ENCODE measurements at regions not wholly inside any gene's neighbourhood (a gene's known extent, or its start where the extent isn't known, plus 50 kb on each side); places are given as distances from the start of the nearest gene placed in this dataset.

DNA sequence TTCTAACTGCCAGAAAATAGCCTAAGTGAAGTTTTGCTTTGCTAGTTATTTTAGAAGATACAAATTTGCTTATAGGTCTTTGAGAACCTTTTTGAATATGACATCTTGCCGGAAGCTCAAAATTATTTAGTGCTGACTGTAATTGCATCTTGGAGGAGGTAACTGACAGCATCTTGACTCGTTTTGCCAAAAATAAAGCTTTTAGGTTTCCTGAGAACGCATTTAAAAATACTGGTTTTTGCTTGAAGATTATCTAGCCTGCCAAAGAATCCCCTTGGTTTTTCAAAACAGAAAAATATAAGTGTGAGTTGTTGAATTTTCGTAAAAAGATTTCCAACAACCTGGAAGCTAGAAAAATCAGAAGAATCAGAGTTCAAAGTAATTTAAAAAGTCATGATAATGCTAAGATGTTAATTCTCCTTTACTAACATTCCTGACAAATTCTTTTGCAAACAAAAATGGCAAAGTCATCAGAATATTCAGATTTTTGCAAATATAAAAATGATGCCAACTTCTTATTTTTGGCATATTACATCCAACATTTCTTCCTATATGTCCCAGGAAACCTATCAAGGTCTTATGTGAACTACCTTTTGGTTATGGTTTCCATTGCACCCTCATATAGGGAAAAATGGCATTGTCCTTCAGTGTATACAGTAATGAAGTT is 178.0 kb upstream of the SLC8A1 start:
- Histone ChIP-seq H3K79me1 (ENCODE audit: low read depth, low read length) (no peaks in the 10 kb centered on the region), H3K4me2 (ENCODE audit: insufficient read depth, low read length, poor library complexity, severe bottlenecking) (no peak overlapping the region), H4K8ac (ENCODE audit: low read depth, low read length) (no peak overlapping the region), H2BK120ac (ENCODE audit: low read depth, low read length) (no peak overlapping the region), H3K4me1 (ENCODE audit: control insufficient read depth in 2 of 2, insufficient read depth in 1 of 2, low read depth in 1 of 2, low read length in 2 of 2) (no peaks in the 10 kb centered on the region), H3K4me3 (ENCODE audit: low read length in 2 of 2) (no peak overlapping the region), H3K23ac (ENCODE audit: low read depth, low read length, poor library complexity) (no peak overlapping the region), H2BK15ac (ENCODE audit: low read length) (no peak overlapping the region), H2BK5ac (ENCODE audit: low read length) (no peak overlapping the region), H2AK5ac (ENCODE audit: low read depth, low read length) (no peak overlapping the region), H4K91ac (ENCODE audit: low read depth, low read length, poor library complexity) (no peak overlapping the region), H3K9me3 (replicated peaks in 1 of 2; ENCODE audit: control insufficient read depth in 2 of 2, insufficient read depth in 1 of 2, low read depth in 1 of 2, low read length in 2 of 2) (no peaks in the 10 kb centered on the region), H3K36me3 (replicated peaks in 1 of 2; ENCODE audit: control insufficient read depth in 2 of 2, insufficient read depth in 2 of 2, low read length in 2 of 2) (no peaks in the 10 kb centered on the region), H2BK12ac (ENCODE audit: low read length) (no peak overlapping the region), H3K18ac (ENCODE audit: low read length) (no peak overlapping the region), H3K4ac (ENCODE audit: low read length) (no peak overlapping the region), H3K27me3 (ENCODE audit: control insufficient read depth in 3 of 3, insufficient read depth in 3 of 3, low read depth in 1 of 3, low read length in 3 of 3) (no peaks in the 10 kb centered on the region), H3K14ac (ENCODE audit: low read length) (no peak overlapping the region), H3K9ac (ENCODE audit: low read depth, low read length, poor library complexity) (no peak overlapping the region), H2AFZ (ENCODE audit: low read length) (no peak overlapping the region), H3K27ac (replicated peaks; ENCODE audit: low read length) (no peak overlapping the region)
- no CpG with 5 or more reads among the region's 4 CpGs for whole genome bisulfite sequencing, 2 donors (ENCODE audit: extremely low coverage in 2 of 2, insufficient read length in 2 of 2, insufficient replicate concordance in 1 of 2)
- DNase-seq (ENCODE audit: low spot score): no peak

DNA sequence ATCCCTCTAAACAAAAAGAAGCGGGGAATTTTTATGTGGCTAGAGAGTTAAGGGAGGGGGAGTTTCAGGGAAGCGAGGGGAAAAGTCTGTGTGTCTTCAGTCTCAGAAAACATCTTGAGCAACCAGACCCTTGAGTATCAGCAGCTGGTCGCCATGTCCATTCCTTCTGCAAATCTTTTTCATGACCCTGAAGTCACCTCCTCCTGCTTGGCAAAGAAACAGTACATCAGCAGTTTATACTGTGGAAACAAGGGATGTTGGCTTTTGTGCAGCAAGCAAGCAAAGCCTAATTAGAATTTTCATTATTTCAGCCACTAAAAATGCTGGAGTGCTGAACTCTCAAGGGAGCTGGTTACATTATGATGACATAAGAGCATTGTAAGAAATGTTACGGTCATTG is 187.4 kb upstream of the SLC8A1 start:
- H2AK5ac ChIP-seq (ENCODE audit: low read depth, low read length): no peak overlapping the region
- no peak overlapping the region for H4K91ac ChIP-seq (ENCODE audit: low read depth, low read length, poor library complexity)
- peaks cover 0 to 4% of the 10 kb centered on the region in 2 donors for H3K4me1 ChIP-seq (ENCODE audit: control insufficient read depth in 2 of 2, insufficient read depth in 1 of 2, low read depth in 1 of 2, low read length in 2 of 2)
- H4K8ac ChIP-seq (ENCODE audit: low read depth, low read length): no peak overlapping the region
- no peaks in the 10 kb centered on the region for H3K9me3 ChIP-seq (replicated peaks in 1 of 2; ENCODE audit: control insufficient read depth in 2 of 2, insufficient read depth in 1 of 2, low read depth in 1 of 2, low read length in 2 of 2)
- H3K79me1 ChIP-seq (ENCODE audit: low read depth, low read length): no peaks in the 10 kb centered on the region
- H3K4ac ChIP-seq (ENCODE audit: low read length): no peak overlapping the region
- H2BK120ac ChIP-seq (ENCODE audit: low read depth, low read length): no peak overlapping the region
- no CpG with 5 or more reads among the region's 4 CpGs for WGBS, 2 donors (ENCODE audit: extremely low coverage in 2 of 2, insufficient read length in 2 of 2, insufficient replicate concordance in 1 of 2)
- H3K23ac ChIP-seq (ENCODE audit: low read depth, low read length, poor library complexity): no peak overlapping the region
- no peak overlapping the region for H3K14ac ChIP-seq (ENCODE audit: low read length)
- no peak for DNase-seq (ENCODE audit: low spot score)
- no peak overlapping the region for H3K27ac ChIP-seq (replicated peaks; ENCODE audit: low read length)
- no peak overlapping the region for H3K4me2 ChIP-seq (ENCODE audit: insufficient read depth, low read length, poor library complexity, severe bottlenecking)
- no peaks in the 10 kb centered on the region for H3K27me3 ChIP-seq (ENCODE audit: control insufficient read depth in 3 of 3, insufficient read depth in 3 of 3, low read depth in 1 of 3, low read length in 3 of 3)
- H3K4me3 ChIP-seq (ENCODE audit: low read length in 2 of 2): no peak overlapping the region
- no peak overlapping the region for H3K9ac ChIP-seq (ENCODE audit: low read depth, low read length, poor library complexity)
- H2BK5ac ChIP-seq (ENCODE audit: low read length): no peak overlapping the region
- H2BK12ac ChIP-seq (ENCODE audit: low read length): no peak overlapping the region
- H2AFZ ChIP-seq (ENCODE audit: low read length): peak overlapping the region; percentile 16
- H3K36me3 ChIP-seq (replicated peaks in 1 of 2; ENCODE audit: control insufficient read depth in 2 of 2, insufficient read depth in 2 of 2, low read length in 2 of 2): no peaks in the 10 kb centered on the region
- H3K18ac ChIP-seq (ENCODE audit: low read length): no peak overlapping the region
- no peak overlapping the region for H2BK15ac ChIP-seq (ENCODE audit: low read length)

- H2AK5ac ChIP-seq (ENCODE audit: low read depth, low read length): no peak overlapping the region
- WGBS, 2 donors (ENCODE audit: extremely low coverage in 2 of 2, insufficient read length in 2 of 2, insufficient replicate concordance in 1 of 2): no CpG with 5 or more reads among the region's 1 CpG
These were observed 190.3 kb upstream of the SLC8A1 start for GRCh38 chr2:40642237-40642636.

DNA sequence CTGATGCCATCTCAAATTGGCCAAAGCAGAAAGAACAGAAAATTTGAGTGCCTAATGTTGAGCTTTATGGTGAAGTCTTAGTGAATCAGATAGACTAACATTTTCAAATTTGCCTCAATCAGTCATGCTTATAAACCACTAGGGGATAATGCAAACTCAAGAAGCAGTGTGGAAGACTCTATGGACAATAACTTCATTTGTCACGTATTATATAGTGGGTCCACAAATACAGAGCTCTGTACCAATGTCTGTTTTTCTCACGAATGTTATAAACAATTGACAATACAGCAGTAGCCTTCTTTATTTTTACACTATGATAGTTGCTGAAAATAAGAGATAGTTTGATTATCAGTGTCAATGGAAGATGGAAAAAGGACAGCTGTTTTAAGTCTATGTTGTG is 190.8 kb upstream of the SLC8A1 start:
- Histone ChIP-seq H2BK5ac (ENCODE audit: low read length) (no peak overlapping the region), H4K91ac (ENCODE audit: low read depth, low read length, poor library complexity) (no peak overlapping the region), H2AK5ac (ENCODE audit: low read depth, low read length) (no peak overlapping the region), H3K14ac (ENCODE audit: low read length) (no peak overlapping the region), H3K18ac (ENCODE audit: low read length) (no peak overlapping the region), H3K4ac (ENCODE audit: low read length) (no peak overlapping the region), H3K36me3 (replicated peaks in 1 of 2; ENCODE audit: control insufficient read depth in 2 of 2, insufficient read depth in 2 of 2, low read length in 2 of 2) (no peaks in the 10 kb centered on the region), H2BK15ac (ENCODE audit: low read length) (no peak overlapping the region), H3K4me1 (ENCODE audit: control insufficient read depth in 2 of 2, insufficient read depth in 1 of 2, low read depth in 1 of 2, low read length in 2 of 2) (peaks cover 0 to 4% of the 10 kb centered on the region in 2 donors), H3K4me3 (ENCODE audit: low read length in 2 of 2) (no peak overlapping the region), H3K27me3 (ENCODE audit: control insufficient read depth in 3 of 3, insufficient read depth in 3 of 3, low read depth in 1 of 3, low read length in 3 of 3) (no peaks in the 10 kb centered on the region), H2BK12ac (ENCODE audit: low read length) (no peak overlapping the region), H3K9ac (ENCODE audit: low read depth, low read length, poor library complexity) (no peak overlapping the region), H3K4me2 (ENCODE audit: insufficient read depth, low read length, poor library complexity, severe bottlenecking) (no peak overlapping the region), H2AFZ (ENCODE audit: low read length) (no peak overlapping the region), H2BK120ac (ENCODE audit: low read depth, low read length) (no peak overlapping the region), H3K27ac (replicated peaks; ENCODE audit: low read length) (no peak overlapping the region), H3K79me1 (ENCODE audit: low read depth, low read length) (no peaks in the 10 kb centered on the region), H3K23ac (ENCODE audit: low read depth, low read length, poor library complexity) (no peak overlapping the region), H3K9me3 (replicated peaks in 1 of 2; ENCODE audit: control insufficient read depth in 2 of 2, insufficient read depth in 1 of 2, low read depth in 1 of 2, low read length in 2 of 2) (no peaks in the 10 kb centered on the region), H4K8ac (ENCODE audit: low read depth, low read length) (no peak overlapping the region)
- WGBS, 2 donors (ENCODE audit: extremely low coverage in 2 of 2, insufficient read length in 2 of 2, insufficient replicate concordance in 1 of 2): no CpG with 5 or more reads among the region's 2 CpGs
- DNase-seq (ENCODE audit: low spot score): no peak

More at GRCh38 chr2:40642237-40642636, 190.3 kb upstream of the SLC8A1 start:
- DNase-seq (ENCODE audit: low spot score): no peak
- Histone ChIP-seq H2BK5ac (ENCODE audit: low read length) (no peak overlapping the region), H3K4me2 (ENCODE audit: insufficient read depth, low read length, poor library complexity, severe bottlenecking) (no peak overlapping the region), H3K9me3 (replicated peaks in 1 of 2; ENCODE audit: control insufficient read depth in 2 of 2, insufficient read depth in 1 of 2, low read depth in 1 of 2, low read length in 2 of 2) (no peaks in the 10 kb centered on the region), H4K8ac (ENCODE audit: low read depth, low read length) (no peak overlapping the region), H3K9ac (ENCODE audit: low read depth, low read length, poor library complexity) (no peak overlapping the region), H2BK15ac (ENCODE audit: low read length) (no peak overlapping the region), H2BK12ac (ENCODE audit: low read length) (no peak overlapping the region), H2BK120ac (ENCODE audit: low read depth, low read length) (no peak overlapping the region), H3K27me3 (ENCODE audit: control insufficient read depth in 3 of 3, insufficient read depth in 3 of 3, low read depth in 1 of 3, low read length in 3 of 3) (no peaks in the 10 kb centered on the region), H3K23ac (ENCODE audit: low read depth, low read length, poor library complexity) (no peak overlapping the region), H4K91ac (ENCODE audit: low read depth, low read length, poor library complexity) (no peak overlapping the region), H3K14ac (ENCODE audit: low read length) (no peak overlapping the region), H3K4me1 (ENCODE audit: control insufficient read depth in 2 of 2, insufficient read depth in 1 of 2, low read depth in 1 of 2, low read length in 2 of 2) (peaks cover 0 to 4% of the 10 kb centered on the region in 2 donors), H3K27ac (replicated peaks; ENCODE audit: low read length) (no peak overlapping the region), H3K18ac (ENCODE audit: low read length) (no peak overlapping the region), H3K4ac (ENCODE audit: low read length) (no peak overlapping the region), H2AFZ (ENCODE audit: low read length) (no peak overlapping the region), H3K79me1 (ENCODE audit: low read depth, low read length) (no peaks in the 10 kb centered on the region), H3K36me3 (replicated peaks in 1 of 2; ENCODE audit: control insufficient read depth in 2 of 2, insufficient read depth in 2 of 2, low read length in 2 of 2) (no peaks in the 10 kb centered on the region), H3K4me3 (ENCODE audit: low read length in 2 of 2) (no peak overlapping the region)
